GM21526 (cell line): ENCODE measurements at regions not wholly inside any gene's neighbourhood (a gene's known extent, or its start where the extent isn't known, plus 50 kb on each side); places are given as distances from the start of the nearest gene placed in this dataset.
"Not testable (repeated sequence)": the region's sequence is repeated elsewhere in the genome, so short reads cannot be mapped to it uniquely, and the experiment has no call there.

Experiments used
- ATAC-seq: cut with Tn5 transposase; IDR thresholded peaks from one replicate; pipeline ENCODE4 v1.9.1; 2021; ENCODE audit warnings: moderate library complexity; ENCODE audit not compliant: unreplicated experiment, low FRiP score

DNA sequence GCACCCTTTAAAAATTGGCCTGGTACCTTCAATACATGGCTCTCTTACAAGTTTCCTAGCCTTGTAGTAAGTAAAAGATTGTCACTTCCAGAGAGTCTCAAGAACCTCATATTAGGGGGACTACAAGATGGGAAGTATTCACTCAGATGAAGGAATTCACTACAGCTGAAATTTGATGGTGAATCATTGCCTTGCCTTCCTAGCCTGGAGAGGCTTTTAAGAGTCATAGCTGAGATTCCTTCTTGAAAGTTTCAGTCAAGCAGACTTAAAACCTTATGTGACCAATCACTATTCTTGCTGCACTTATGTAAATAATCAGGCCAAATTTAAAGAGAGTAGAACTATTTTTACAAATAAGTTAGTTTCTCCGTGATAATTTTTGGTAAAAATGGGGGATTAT lies 451.6 kb downstream of the TRHDE start:
- no peak for ATAC-seq

DNA sequence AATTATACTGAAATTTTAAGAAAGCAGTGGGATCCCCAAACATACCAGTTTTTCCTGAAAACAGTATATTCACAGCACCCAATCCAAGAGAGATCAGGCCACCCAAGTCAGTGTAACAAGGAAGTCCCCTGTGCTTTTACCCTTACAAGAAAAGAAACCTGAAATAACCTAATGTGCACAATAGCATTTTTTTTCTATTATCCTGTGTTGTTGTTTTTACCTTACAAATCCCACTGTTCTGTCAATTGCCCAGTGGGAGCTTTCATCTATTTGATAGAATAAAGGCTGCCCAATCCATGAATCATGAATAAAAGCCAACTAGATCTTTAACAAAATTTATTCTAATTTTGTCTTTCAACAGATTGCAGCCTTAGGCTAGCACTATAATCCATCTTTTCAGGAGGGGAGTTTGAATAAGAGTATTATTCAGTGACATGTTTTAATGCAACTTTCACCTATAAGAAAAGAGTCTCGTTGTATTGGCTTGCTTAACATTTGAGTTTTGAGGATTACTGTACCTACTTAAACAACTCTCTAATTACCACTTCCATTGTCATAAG lies 457.4 kb downstream of the TRHDE start:
- no peak for ATAC-seq

DNA sequence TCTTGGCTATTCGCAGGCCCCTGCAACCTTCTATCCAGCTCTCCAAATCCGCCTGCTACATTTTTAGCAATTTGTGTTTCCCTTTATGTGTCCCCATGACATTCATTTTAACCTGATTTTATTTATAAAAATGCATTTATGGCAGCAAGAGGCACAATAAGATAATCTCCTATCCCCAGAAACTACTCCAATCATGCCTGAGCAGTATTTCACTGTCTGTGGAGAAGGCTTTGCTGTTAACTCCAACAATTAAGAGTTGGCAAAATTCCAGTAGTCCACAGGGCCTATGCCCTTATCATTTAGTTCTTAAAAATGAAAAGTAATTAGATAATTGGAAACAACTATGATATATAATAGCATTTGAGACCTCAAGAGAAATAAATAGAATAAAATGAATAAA lies 462.4 kb downstream of the TRHDE start:
- ATAC-seq, result no peak

DNA sequence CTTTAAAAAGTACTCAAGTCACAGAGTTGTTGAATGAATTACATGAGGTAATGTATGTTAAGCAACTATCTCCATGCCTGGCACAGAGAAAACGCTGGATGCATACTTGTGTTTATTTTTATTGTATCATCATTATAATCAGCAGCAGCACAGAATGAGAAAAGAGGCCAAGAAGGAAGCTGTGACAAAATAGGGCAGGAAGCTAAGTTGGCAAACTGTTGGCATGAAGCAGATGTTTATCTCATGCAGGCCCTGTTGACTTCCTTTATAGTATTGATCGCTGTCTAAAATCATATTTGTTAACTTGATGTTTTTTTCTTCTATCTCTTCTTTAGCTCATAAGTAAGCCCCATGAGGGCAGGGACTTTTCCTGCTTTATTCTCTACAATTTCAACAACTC lies 466.6 kb downstream of the TRHDE start:
- ATAC-seq, result no peak

DNA sequence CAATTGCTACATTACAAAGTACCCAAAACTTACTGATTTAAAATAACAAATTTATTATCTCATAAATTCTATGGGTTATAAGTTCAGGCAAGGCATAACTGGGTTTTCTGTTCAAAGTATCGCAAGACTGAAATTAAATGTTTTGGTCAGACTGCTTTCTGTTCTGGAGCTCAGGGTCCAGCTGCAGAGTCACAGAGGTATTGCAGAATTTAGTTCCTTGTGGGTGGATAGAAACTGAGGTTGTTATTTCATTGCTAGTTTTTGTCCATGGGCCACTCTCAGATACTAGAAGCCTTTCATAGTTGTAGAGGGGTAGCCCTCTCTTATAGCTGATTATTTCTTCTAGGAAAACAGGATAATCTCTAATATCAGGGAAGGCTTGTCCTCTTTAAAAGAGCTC lies 467.9 kb downstream of the TRHDE start:
- ATAC-seq, result no peak

DNA sequence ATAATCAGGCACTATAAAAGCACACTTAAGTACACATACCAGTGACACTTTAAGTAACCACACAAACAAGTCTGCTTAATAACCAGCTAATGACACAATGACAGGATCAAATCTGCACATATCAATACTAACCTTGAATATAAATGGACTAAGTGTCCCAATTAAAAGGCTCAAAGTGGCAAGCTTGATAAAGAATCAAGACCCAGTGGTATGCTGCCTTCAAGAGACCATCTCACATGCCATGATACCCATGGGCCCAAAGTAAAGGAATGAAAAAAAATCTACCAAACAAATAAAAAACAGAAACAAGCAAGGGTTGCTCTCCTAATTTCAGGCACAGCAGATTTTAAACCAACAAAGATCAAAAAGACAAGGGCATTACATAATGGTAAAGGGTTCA lies 470.4 kb downstream of the TRHDE start:
- no peak for ATAC-seq

DNA sequence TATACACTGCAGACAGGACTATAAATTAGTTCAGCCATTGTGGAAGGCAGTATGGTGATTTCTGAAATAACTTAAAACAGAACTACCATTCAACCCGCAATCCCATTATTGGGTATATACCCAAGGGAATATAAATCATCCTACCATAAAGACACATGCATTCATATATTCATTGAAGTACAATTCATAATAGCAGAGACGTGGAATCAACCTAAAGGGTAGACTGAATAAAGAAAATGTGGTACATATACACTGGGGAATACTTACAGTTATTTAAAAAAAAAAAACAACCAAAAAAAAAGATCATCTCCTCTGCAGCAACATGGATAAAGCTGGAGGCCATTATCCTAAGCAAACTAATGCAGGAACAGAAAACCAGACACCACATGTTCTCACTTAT lies 473.9 kb downstream of the TRHDE start:
- no peak for ATAC-seq

DNA sequence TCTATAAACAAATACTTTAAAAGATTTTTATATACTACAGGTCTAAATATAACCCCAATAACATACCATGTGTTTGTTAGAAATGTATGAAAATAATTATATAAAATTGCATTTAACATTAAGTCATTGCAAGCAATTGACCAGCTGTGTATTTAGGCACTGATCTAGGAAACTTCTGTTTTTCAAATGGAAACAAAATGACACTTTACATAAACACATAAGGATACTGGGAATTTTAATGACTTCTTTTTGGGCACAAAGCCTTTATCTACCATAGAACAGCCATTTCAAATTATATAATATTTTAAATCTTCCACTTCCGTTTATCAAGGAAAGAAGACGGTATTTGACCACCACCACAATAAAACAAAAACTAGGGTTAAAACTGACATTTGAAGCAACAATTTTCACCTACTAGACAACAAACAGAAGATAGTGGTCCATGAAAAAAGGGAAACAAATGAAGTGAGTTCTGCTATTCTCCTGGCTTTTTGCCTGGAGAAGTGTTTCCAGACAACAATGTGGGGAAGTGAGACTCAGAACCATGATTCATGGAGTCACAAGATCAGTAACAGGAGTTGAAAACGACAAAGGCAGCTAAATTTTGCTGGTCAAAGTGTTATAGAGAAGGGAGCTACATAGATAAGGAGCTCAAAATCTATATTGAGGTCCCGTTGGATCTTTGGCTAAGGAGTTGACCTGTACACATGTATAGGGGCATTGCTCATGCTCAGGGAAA lies 475.1 kb downstream of the TRHDE start:
- ATAC-seq, result no peak

DNA sequence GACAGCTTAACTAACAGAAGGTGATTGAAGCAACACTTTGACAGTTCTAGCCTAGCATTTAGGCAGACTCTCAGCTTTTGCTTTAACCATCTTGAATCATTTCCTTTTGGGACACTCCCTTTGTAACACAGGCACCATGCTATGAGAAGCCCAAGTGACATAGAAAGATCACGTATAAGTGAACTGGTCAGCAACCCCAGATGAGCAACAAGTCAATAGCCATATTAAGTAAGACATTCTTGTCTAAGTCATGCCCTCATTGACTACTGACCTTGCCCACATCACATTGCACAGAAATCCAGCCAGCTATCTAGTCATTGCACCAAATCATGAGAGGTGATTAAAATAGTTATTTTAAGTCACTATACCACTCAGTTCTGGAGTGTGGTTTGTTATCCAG lies 476.8 kb downstream of the TRHDE start:
- no peak for ATAC-seq

DNA sequence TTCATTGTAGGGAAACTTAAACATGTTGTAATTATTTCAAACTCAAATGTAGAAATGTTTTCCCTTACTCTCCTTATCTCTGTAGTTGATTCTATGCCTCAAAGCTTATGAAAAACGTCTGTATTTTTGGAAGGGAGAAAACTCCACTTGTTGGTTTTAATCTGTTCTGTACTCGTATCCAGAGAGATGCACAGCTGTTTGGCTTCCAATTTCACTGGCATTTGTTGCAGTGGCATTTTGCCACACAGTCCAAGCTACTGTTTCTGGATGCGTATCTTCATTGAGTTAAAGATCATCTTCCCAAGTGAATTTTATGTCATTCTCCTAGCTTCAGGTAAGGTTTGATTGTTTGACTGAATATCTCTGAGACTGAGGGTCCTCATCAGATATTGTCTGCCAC lies 481.4 kb downstream of the TRHDE start:
- no peak for ATAC-seq

DNA sequence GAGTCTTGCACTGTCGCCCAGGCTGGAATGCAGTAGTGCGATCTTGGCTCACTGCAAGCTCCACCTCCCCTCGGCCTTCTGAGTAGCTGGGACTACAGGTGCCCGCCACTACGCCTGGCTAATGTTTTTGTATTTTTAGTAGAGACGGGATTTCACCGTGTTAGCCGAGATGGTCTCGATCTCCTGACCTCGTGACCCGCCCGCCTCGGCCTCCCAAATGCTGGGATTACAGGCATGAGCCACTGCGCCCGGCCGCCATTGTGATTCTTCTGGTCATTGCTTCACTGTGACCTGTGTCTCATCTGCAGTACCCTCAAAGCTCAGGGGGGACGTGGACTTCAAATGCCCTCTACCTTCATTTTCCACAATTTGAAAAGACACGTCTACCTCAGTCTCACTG lies 481.9 kb downstream of the TRHDE start:
- ATAC-seq, result not testable (repeated sequence)

DNA sequence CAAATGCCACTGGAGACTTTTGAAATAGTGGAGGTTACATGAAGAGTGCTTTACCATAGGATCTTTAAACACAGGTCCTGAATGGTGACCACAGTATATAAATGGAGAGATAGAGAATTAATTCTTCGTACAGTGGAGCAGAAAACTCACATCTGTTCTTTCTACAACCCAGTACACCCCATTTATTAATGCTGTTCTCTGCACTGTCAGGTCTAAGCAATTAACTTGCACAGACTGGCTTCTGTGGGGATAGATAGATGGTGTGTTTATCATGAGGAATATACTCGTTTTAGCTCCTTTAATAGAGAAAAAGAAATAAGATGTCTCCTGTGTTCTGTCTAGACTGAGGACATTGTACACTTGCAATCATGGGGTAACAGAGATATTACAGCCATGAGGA lies 494.3 kb downstream of the TRHDE start:
- no peak for ATAC-seq

DNA sequence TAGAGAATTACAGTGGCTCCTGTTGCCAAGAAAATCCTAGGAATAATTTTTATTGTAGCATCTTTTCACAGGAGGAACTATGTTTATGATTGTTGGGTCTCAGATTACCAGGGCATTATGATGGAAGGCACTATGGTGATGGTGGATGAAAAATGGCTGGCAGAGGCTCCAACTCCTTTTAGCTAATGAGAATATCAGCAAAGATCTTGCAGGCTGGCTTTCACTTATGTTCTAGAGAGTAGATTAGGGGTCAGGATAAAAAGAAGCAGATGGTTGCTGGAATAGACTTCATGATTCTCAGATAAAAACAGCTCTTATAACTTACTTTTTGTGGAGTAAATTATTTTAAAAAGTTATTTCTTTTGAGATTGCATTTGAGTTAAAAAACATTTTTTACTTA lies 501.9 kb downstream of the TRHDE start:
- ATAC-seq, result no peak

DNA sequence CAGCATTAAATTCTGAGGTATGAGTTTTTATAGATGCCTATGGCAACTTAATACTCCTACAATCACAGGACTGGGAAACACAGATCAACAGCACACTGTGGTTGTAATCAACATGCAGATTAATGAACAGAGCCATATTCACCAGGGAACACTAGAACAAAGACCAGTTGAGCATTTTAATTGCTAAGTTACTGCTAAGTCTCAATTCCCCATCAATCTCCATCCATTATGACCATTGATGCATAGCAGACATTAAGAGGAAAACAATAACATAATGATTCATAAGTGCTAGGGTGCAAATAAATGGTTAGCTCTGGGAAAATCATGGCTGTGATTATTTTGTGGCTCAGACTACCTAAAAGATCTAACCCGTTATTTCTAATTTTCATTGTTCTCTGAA lies 505.6 kb downstream of the TRHDE start:
- no peak for ATAC-seq

DNA sequence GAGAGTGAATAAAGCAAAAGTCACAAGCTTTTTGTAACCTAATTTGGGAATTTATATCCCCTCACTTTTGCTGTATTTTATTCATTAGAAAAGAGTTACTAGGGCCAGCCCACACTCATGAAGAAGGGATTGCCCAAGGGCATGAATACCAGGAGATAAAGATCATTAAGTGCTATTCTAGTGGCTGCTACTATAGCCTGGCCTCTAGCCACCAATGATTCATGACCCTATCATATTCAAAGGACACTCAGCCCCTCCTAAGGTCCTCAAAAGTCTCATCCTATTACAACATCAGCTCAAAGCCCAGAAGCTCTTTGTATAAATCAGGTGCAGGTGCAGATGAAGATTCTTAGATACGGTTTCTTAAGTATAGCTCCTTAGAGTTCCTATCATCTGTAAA lies 518.1 kb downstream of the TRHDE start:
- no peak for ATAC-seq

DNA sequence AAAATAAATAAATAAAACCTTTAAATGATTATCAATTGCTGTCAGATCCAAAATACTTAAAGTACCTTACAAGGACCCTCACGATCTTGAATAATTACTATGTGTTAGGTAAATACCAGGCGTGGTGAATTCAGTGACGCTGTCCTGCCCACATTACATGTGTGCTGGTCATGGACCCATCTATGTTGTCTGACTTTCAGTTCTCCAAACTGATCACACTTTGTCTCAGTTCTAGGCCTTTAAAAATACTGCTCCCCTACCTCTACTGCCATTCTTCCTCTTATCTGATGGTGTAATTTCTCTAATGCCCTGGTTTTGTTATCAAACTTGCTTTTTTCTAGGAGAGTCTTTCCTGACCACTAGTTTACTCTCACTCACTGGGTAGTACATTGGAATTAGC lies 520.7 kb downstream of the TRHDE start:
- ATAC-seq, result no peak

DNA sequence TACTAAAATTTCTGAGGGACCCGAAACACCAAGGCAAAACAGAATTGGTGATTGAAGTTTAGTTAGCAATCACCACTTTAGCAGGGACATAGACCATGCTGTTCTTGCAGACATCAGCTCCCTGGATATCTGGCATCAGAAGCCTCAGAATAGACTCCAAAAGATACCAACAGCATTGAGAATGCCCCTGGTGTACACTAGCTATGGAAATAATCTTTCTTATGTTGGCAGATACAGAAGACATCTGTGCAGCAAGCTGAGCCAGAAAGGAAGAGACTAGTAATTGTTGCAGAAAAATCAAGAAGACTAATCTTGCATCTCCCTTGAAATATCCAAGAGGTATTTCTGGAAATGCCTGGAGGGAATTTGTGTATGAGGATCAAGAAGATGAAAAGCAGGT lies 521.6 kb downstream of the TRHDE start:
- ATAC-seq, result no peak

DNA sequence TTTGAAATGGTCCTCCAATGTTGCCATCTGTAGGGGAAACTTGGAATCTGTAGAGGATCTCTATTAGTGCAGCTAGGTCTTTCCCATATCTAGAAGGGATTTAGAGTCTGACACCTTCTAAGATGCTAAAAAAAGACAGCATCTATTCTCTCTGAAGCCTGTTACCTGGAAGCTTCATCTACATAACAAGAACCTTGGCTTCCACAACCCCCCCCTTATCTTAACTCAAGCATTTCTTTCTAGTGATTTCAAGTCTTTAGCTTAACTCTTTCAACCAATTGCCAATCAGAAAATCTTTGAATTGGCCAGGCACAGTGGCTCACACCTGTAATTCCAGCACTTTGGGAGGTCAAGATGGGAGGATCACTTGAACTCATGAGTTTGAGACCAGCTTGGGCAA lies 543.3 kb downstream of the TRHDE start:
- ATAC-seq, result no peak

DNA sequence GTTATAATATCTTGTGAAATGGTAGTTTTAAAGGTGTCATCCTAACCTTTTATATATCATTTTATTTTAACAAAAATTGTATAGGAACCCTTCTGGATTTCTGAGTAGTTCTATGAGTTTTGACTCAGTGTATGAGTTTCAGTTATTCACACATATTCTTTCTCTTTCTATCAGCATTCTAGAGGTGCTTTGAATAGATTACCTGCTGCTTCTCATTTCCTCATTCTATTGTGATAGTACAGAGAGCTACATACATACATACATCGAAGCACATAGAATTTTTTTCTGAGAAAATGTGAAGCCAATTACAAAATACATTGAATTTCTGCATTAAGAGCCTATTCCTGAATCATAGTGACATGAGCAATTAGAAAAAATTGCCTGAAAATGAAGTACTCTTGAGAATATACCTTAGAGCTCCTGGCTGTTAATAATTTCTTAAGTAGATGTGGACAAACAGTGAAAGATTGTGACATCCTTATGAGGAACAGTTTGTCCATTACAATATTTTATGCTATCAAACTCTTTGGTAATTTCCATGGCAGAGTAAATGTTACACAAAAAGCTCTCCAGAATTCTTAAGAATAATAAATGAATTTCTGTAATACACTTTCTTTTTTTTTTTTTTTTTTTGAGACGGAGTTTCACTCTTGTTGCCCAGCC lies 556.6 kb downstream of the TRHDE start:
- no peak for ATAC-seq

DNA sequence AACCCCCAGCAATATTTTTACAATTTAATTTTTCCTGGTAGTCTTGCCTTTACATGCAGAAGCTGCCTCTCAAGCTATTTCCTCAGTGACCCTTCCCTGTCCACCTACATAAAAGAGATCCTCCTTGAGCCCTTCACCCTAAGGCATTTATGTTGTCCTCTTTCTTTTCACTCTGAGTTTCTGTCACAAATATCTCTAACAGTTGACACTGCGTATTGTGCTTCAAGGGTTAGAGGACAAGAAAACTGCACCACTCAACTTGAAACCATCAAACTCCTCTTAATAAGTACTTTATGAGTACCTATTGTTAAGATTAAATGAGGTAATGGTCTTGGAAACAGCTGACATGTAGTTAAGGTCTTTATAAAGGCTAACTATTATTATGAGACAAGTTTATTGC lies 557.7 kb downstream of the TRHDE start:
- ATAC-seq, result no peak

DNA sequence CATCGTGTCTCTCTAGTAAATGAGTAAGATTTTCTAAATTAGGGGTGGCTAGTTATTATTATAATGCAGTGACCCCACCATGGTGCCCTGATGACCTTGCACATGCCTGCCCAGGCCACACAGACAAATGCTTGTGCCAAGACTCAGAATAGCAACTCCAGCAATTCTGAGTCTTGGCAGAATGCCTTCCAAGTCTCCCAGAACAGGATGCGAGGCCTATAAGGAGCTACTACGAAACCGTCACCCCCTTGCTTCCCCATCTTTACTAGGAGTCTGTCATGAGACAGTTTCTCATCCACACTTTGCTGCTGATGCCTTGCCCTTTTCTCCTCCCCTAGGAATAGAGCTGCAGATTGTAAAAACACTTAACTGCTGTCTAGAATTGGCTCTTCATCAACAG lies 559.9 kb downstream of the TRHDE start:
- no peak for ATAC-seq

DNA sequence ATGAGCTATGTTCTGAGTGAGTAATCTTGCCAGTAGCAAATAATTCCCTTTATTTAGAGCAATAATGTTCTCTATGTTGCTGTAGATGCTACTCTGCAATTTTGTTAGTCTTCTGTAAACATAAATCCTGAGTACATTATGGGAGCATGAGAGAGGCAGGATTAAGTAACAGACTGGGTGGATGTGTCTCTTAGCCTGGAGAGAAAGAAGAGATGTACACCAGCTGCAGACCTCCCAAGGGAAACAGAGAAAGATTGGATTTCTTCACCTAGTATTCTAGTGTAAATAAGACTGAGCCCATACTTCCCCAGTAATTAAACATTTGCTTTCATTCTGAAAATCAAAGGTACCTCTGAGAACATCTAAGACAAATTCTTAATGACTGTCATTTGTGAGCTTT lies 564.0 kb downstream of the TRHDE start:
- no peak for ATAC-seq
